ENCODE measurements at regions not wholly inside any gene's neighbourhood (a gene's known extent, or its start where the extent isn't known, plus 50 kb on each side); places are given as distances from the start of the nearest gene placed in this dataset.

DNA sequence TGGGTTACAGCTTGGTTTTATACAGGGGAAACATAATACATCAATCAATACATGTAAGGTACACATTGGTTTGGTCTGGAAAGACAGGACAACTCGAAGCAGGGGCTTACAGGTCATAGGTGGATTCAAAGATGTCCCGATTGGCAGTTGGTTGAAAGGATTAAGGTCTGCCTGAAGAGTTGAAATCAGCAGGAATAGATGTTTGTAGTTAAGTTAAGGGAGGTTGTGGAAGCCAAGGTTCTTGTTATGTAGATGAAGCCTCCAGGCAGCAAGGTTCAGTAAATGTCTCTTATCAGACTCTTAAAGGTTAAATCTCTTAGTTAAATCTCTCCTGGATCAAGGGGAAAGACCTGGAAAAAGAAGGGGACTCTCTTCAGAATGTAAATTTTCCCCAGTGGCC is 58.4 kb upstream of the MINAR1 start:
- no peak for TF ChIP-seq TAF1 (IDR thresholded peaks at IDR 0.05; ENCODE audit: low read depth, low read length)
- TF ChIP-seq POLR2A (IDR thresholded peaks at IDR 0.05; ENCODE audit: low read depth, low read length): no peak
